HG03097 (cell line): ENCODE measurements at regions not wholly inside any gene's neighbourhood (a gene's known extent, or its start where the extent isn't known, plus 50 kb on each side); places are given as distances from the start of the nearest gene placed in this dataset.

Experiments used
- ATAC-seq: cut with Tn5 transposase; IDR thresholded peaks from one replicate; pipeline ENCODE4 v1.9.1; 2021; ENCODE audit not compliant: unreplicated experiment, low FRiP score

GRCh38 chr2:16152071-16152927, 211.9 kb downstream of the MYCN start:
- ATAC-seq: no peak

- ATAC-seq: no peak
Measured at GRCh38 chr2:16151651-16152050, 211.3 kb downstream of the MYCN start.

DNA sequence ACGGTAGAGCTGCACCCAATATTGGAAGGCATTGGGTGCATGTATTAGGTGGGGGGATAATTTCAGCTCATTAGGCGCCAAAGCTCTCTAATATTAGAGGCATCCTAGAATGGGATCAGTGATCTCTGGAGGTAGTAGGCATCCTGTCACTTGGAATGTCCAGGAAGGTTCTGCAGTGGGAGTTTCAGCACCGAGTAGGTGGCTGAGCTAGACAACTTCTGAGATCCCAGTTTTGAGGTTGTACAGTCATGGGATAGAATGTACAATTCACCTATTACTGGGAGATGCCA, 210.9 kb downstream of the MYCN start:
- no peak for ATAC-seq

DNA sequence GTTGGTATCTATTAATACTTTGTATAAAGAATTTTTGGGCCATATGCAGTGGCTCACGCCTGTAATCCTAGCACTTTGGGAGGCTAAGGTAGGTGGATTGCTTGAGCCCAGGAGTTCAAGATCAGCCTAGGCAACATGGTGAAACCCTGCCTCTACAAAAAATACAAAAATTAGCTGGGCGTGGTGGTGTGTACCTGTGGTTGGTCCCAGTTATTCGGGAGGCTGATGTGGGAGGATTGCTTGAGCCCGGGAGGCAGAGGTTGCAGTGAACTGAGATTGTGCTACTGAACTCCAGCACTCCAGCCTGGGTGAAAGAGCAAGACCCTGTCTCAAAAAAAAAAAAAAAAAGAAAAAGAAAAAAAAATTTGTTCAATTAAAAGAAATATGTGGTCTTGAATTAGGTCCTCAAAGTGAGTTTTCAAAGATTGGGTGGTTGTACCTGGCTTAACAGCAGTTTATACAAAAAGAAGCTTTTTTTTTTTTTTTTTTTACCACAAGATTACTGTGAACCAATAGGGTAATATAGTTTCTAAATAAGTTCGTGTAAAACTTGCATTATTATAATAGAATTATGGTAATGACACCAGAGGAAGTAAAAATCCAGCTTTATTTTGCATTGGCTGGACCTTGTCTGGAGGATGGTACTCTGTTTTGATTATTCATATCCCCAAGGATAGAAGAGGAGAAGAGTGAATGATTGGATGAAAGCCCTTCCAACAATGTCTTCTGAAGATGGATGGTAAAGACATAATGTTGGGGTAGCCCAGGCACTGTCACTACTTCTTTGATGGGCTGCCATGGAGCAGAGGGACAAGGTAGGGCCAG, 210.3 kb downstream of the MYCN start:
- no peak for ATAC-seq

DNA sequence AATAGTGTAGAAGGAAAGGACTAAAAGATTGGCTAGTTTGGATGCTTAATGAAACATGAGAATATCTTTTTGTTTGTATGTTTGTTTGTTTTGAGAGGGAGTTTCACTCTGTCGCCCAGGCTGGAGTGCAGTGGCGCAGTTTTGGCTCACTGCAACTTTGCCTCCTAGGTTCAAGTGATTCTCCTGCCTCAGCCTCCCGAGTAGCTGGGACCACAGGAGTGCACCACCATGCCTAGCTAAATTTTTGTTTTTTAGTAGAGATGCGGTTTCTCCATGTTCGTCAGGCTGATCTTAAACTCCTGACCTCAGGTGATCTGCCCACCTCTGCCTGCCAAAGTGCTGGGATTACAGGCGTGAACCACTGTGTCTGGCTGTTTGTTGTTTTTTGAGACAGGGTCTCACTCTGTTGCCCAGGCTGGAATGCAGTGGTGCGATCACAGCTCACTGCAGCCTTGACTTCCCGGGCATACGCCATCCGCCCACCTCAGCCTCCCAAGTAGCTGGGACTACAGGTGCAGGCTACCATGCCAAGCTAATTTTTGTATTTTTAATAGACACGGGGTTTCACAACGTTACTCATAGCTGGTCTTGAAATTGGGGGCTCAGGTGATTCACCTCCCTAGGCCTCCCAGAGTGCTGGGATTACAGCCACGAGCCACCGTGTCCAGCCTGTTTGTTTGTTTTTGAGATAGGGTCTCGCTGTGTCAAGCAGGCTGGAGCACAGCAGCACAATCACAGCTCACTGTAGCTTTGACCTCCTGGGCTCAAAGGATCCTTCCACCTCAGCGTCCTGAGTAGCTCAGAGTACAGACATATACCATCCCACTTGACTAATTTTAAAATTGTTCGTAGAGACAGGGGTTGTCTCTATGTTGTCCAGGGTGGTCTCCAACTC, 209.2 kb downstream of the MYCN start:
- ATAC-seq: no peak

GRCh38 chr2:16148632-16149348, 208.4 kb downstream of the MYCN start:
- ATAC-seq: no peak

DNA sequence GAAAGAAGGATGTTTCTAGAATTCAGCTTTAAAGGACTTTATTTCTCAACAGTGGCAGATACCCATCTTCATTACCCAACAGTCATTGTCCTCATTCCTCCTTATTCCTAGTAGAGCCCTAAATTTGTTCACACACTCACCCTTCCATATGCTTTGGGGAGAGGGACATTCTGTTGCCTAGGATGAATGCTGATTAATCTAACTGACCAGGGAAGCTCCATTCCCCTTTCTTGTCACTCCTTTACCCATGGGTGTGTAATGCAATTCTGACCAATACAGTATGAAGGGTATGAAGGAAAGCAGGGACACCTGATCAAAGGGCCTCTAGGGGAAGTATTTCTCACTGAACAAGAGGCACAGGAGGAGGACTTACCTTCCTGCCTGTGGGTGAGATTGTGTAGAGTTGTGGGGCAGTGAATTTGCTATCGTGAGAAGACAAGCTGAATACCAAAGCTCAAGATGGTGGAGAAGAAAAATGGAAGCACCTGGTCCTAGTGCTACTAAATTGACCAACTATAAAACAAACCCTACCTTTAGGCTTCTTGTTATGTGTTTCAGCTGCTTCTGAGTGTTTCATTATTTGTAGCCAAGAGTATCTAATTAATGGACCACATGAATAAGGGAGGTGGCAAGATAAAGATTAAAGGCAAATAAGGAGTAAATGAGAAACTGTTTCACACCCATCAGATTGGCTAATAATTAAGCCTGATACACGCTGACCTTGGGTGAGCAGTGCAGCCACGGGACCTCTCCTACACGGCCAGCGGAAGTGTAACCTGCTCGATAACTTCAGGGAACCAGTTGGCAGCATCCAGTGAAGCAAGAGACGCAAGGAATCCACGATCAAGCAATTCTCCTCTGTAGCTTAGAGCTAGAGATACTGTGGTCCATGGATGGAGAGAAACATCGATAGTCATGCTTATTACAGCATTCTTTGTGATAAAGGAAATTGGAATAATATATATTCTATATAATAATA, 202.3 kb downstream of the MYCN start:
- no peak for ATAC-seq

GRCh38 chr2:16141641-16141921, 201.2 kb downstream of the MYCN start:
- ATAC-seq: no peak

DNA sequence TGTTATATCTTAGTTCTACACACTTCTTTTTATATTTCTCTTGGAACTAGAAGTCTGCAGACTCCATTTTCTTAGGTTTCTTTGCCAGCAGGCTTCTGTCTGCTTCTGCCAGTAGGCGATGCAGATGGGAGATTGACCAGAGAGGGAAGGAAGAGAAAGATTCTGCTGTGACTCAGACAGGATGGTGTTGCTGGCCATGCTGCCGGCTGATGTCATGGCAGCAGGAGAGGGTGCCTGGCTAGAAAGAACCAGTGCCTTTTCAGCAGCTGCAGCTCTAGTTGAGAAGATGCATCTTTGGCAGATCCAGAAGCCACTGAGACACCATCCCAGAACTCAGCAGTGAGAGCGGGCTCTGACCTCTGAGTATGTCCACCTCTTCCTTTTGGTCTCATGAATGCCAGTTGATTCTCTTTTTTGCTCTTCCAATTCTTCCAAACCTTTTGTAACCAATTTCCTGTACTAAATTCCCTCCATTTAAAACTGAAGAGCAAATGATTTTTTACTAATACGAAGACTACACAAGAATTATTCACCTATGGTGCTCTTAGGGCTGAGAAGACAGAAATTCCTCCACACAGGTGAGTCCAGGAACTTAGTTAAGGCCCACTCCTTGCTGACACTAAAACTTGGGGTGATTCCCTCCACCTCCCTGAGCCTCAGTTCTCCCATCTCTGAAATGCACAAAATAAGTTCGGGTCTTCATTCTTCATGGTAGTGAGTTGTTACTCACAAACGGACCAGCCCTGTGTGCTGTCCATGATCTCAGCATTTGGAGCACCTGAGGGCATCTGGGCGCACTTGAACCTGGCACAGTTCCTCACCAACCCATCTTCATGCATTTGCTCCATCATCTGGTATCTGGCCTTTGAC, 200.7 kb downstream of the MYCN start:
- no peak for ATAC-seq

DNA sequence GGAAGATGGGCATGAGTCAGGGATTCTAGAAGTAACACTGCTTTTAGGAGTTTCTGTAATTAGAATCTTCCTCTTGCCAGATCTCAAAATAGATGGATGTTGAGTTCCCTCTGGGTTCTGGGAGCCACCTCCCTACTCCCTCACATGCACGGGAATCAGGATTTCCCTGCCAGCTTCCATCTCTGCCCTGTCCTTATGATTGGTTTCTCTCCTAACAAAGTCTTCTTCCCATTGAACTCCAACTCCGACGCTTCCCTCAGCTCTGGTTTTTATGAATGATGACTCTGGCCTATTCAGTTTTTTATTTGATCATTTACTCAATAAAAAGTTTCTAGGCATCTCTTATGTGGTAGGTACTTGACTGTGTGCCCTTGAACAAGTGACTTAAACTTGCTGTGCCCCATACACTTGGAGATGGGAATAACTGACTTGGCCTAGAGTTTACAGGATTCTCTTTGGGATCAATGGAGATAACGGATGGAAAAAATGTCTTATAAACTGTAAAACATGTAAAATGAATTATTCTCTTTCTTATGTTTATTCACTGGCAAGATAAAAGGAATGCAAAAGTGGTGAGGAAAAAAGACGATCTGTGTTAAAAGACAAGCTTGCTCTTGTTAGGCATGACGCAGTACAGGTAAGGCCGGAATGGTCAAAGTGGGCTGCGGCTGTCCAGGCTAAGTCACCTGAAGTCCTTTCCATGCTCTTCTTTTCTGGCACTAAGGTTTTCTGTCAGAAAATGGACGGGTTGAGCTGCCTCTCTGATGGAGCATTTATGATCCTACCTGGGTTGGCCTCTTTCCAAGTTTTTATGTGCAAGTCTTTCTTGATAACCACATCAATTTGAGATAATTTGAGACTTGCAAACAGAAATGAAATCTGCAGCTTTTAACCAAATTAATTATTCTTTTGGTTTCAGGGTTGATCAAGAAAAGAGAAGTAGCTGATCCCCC, 199.6 kb downstream of the MYCN start:
- no peak for ATAC-seq

DNA sequence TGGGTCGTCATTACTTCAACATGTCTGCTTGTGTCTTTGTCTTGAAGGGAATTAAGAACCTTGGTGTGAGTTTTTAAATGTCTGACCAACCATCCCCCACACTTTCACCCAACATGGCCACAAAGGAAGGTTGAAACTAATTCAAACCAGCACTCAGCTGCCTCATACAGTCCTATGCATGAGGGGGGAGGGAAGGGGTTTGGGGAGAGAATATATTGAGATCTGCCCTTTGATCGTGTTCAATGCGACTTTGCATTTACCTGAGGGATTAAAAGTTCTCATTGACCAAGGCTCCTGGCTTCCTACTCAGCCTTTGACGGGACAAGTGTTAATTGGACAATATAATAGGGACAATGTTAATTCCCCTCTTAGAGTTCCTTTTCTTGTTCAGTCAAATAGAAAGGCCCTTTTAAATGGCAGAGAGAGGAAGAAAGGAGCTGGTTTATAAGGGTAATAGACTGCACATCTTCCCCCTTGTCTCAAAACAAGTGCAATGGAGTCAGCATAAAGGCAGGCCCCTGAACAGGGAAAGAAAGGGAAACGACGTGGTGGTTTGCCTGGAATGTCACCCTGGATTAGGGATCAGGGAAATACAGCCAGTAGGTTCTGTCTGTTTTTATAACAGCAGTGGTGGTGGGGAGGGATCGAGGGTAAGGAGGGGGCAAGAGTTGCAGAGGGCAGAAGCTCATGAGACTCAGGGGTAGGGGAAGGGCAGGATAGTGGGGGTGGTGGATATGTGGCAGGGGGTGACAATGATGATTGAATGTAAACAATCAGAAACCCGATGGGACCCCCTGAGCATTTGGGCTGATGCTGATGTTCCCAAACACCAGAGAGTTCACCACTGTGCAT, 198.7 kb downstream of the MYCN start:
- no peak for ATAC-seq

DNA sequence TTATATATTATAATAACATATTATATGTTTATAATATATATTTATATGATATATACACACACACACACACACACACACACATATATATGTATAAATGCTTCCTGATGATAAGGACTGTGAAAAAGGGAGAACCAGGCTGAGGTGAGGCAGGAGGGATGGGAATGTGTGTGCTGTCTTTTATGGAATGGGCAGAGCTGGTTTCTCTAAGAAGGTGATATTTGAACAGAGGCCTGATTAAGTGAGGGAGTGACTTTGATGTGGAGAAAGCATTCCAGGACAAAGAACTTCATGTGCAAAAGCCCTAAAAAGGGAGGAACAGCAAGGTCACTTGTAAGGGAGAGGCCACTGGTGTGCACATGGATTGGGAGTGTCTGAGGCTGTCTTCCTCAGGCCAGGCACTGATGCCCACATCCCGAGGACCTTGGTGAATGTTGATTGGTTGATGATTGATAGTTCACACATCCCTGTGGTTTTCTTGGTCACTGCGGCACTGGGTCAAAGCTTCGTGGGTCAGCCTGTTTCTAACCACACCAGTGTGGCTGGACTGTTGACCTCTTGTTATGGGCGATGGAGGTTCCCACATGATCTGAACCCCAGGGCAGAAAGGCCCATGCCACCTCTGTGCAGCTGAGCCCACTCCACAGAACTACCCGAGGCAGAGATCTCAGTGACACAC, 196.9 kb downstream of the MYCN start:
- no peak for ATAC-seq

- ATAC-seq: no peak
Measured at GRCh38 chr2:16136461-16137035, 196.2 kb downstream of the MYCN start.

- no peak for ATAC-seq
Measured at GRCh38 chr2:16135913-16136310, 195.6 kb downstream of the MYCN start.

DNA sequence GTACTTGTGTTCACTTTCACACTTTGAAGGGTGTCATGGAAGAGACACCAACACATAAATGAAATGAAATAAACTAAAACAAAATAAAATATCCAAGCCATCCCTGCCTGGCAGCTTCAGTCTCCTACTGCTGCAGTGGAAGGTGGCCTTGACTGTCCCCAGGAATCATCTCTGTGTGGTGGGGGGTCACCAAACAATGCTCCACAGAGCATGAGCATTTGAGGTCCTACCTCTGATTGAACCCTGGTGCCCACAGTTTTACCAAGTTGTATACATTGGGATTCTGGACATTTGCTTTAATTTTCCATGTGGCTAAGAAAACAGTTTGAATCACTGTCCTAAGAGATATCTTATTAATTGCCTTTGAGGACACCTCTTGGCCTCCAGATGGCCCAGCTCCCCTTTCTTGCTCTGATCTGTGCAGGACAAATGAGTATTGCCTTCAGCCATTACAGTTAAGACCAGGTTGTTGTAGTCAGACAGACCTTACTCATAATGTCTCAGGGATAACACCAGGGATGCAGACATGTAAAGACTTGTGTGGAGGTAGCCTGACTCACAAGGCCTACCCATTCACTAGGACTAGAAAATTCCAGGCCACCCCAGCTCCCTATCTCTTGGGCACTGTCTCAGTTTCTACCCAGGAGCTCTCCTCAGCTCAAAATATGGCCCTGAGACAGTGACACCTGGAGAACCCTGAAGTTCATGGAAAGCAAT, 195.0 kb downstream of the MYCN start:
- no peak for ATAC-seq
